ENCODE measurements at regions not wholly inside any gene's neighbourhood (a gene's known extent, or its start where the extent isn't known, plus 50 kb on each side); places are given as distances from the start of the nearest gene placed in this dataset.

DNA sequence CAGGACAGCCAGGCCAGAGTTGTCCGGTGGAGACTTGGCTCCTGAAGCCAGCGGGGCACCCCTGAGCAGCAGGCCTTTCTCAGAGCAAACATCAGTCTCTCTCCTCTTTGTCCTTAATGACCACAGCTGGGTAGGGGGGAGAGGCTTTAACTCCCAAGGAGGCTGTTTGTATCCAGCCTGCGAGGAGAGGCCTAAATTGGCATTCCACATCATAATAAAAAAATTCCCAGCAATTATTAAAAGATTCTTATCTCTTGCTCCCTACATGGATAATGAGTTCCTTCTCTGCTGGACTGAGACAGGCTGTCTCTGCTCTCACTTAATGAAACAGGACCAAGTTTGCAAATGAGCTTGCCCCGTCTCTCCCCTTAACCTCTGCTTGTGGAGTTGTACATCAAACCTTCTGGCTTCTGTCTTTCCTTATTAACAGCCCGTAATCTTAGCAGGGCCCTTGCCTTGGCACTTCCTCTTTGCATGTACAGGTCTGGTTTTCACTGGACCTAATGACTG lies 838.2 kb downstream of the MAFB start:
- TF ChIP-seq CTCF (conservative IDR thresholded peaks at IDR 0.05 in 1 of 2, IDR thresholded peaks at IDR 0.05 in 1 of 2; ENCODE audit: extremely low read depth in 1 of 2, insufficient read depth in 1 of 2, low read depth in 1 of 2, low read length in 2 of 2) (no peak), EZH2 (IDR thresholded peaks at IDR 0.05; ENCODE audit: borderline replicate concordance, low read length) (no peak)
